ENCODE measurements at regions not wholly inside any gene's neighbourhood (a gene's known extent, or its start where the extent isn't known, plus 50 kb on each side); places are given as distances from the start of the nearest gene placed in this dataset. TPM values are rescaled to one million over a fixed set of nuclear protein-coding genes. Genes with fewer than 3 reads are reported as not detected.
"Not testable (repeated sequence)": the region's sequence is repeated elsewhere in the genome, so short reads cannot be mapped to it uniquely, and the experiment has no call there.

DNA sequence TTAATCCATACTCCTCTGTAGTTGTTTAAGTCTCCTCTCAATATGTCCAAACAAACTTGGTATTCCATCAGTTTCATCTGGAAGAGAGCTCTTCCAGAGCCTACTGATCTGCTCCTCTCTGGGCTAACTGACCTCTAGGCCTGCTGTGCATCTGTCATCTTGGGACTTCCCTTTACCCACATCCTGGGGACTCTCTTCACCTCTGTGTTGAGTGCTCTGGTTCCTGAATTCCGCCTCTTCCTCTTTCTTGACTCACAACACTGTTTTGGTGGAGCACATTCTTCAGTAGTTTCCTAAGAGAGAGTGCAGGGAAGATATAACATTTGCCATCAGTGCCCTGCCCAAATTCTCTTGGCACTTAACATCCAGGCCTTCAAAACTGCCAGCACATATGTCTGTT, 55.9 kb upstream of the NOTCH2NLA start:
- DNase-seq, result not testable (repeated sequence)

DNA sequence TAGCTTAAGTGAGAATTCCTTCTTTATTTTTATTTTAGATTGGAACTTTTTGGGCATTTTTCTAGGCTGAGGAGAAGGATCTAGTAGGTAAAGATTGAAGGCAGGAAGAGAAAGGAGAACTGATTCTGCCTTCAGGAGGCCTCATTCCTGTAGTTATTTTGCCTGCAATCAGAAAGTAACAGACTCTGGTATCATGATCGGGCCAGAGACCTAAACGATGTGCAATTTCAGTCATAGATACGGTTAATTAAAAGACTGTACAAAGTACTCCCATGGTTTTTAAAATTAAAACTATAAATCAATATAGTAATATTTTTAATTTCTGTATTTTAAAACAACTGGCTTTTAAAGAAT, 54.7 kb upstream of the NOTCH2NLA start:
- H3K27ac ChIP-seq; intact Hi-C loops (cut with DNase I); H3K4me1 ChIP-seq; H3K27me3 ChIP-seq; DNase-seq; H3K4me3 ChIP-seq; ATAC-seq; H3K36me3 ChIP-seq (replicated peaks in 1 of 2; ENCODE audit: insufficient read depth in 1 of 2, low read depth in 2 of 2); H3K9me3 ChIP-seq: not testable (repeated sequence)
- no CpG with 5 or more reads among the region's 3 CpGs for WGBS, 2 donors

More for the DNA sequence above, 55.9 kb upstream of the NOTCH2NLA start:
- ATAC-seq; H3K36me3 ChIP-seq (replicated peaks in 1 of 2; ENCODE audit: insufficient read depth in 1 of 2, low read depth in 2 of 2); intact Hi-C loops (cut with DNase I); H3K27me3 ChIP-seq; H3K4me3 ChIP-seq; H3K4me1 ChIP-seq; H3K9me3 ChIP-seq; H3K27ac ChIP-seq: not testable (repeated sequence)
- WGBS, 2 donors, result no CpG with 5 or more reads among the region's 1 CpG

GRCh38 chr1:146282807-146283526, 54.1 kb upstream of the NOTCH2NLA start:
- H3K4me1 ChIP-seq; DNase-seq; H3K9me3 ChIP-seq; intact Hi-C loops (cut with DNase I); H3K36me3 ChIP-seq (replicated peaks in 1 of 2; ENCODE audit: insufficient read depth in 1 of 2, low read depth in 2 of 2); H3K27me3 ChIP-seq; H3K4me3 ChIP-seq; ATAC-seq; H3K27ac ChIP-seq: not testable (repeated sequence)
- no CpG with 5 or more reads among the region's 5 CpGs for WGBS, 2 donors

- not testable (repeated sequence) for H3K9me3 ChIP-seq, H3K27me3 ChIP-seq
Measured at GRCh38 chr1:146281522-146281921, 52.7 kb upstream of the NOTCH2NLA start.

DNA sequence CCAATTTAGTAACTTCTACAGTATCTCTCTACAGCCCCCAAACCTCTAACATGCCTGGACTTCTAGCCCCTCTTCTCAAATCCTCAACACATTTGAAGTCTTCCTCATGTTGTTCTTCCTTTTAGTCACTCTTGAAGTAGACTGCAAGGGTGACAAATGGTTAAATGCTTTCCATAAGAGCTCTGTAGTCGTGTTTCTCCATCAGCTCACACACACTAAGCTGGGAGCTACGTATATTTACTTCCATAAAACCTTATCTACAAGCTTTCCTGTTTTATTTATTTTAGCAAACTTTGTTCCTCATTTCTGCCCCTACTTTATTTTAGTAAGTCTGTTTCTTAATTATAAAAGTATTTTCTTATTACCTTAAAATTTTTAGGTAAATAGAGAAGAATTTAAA, 49.9 kb upstream of the NOTCH2NLA start:
- H3K4me1 ChIP-seq; H3K27me3 ChIP-seq; H3K36me3 ChIP-seq (replicated peaks in 1 of 2; ENCODE audit: insufficient read depth in 1 of 2, low read depth in 2 of 2); H3K9me3 ChIP-seq; H3K27ac ChIP-seq; H3K4me3 ChIP-seq; ATAC-seq; intact Hi-C loops (cut with DNase I); DNase-seq: not testable (repeated sequence)
- WGBS, 2 donors, result no CpG with 5 or more reads among the region's 2 CpGs

More at GRCh38 chr1:146281522-146281921, 52.7 kb upstream of the NOTCH2NLA start:
- no CpG with 5 or more reads among the region's 4 CpGs for WGBS, 2 donors
- ATAC-seq; intact Hi-C loops (cut with DNase I); H3K4me3 ChIP-seq; H3K27ac ChIP-seq; DNase-seq; H3K4me1 ChIP-seq; H3K36me3 ChIP-seq (replicated peaks in 1 of 2; ENCODE audit: insufficient read depth in 1 of 2, low read depth in 2 of 2): not testable (repeated sequence)

Small RNAs in the stretch of these regions (small RNA-seq; reads per million reads assigned to genes)
- gene RF00003, result not detected
- not detected for gene RF00619
- gene RNA5SP536, result not detected
- not detected for gene RNU6-1071P
